ENCODE measurements at regions not wholly inside any gene's neighbourhood (a gene's known extent, or its start where the extent isn't known, plus 50 kb on each side); places are given as distances from the start of the nearest gene placed in this dataset.

- no peak overlapping the region for H3K56ac ChIP-seq (replicated peaks; ENCODE audit: insufficient read length, low read depth, low read length)
- H2AK5ac ChIP-seq (ENCODE audit: low read depth, low read length): no peak overlapping the region
- no peak overlapping the region for H2BK20ac ChIP-seq (ENCODE audit: low read length)
- DNase-seq (ENCODE audit: low read depth in 1 of 2, low spot score in 2 of 2): no peak
- H4K20me1 ChIP-seq (replicated peaks in 1 of 2; ENCODE audit: control insufficient read depth in 1 of 2, insufficient read depth in 2 of 2, low read length in 2 of 2): no peaks in the 10 kb centered on the region
- no peak overlapping the region for H3K14ac ChIP-seq (ENCODE audit: insufficient read length)
- no peak overlapping the region for H3K4me3 ChIP-seq (ENCODE audit: extremely low read depth in 1 of 4, insufficient read depth in 2 of 4, low read depth in 3 of 4, low read length in 4 of 4)
- H3K23ac ChIP-seq (ENCODE audit: insufficient read length): no peak overlapping the region
- peaks cover 0 to 3% (median 0%) of the 10 kb centered on the region in 4 experiments; a peak in 1 of 8 replicates for H3K36me3 ChIP-seq (ENCODE audit: control insufficient read depth in 2 of 4, insufficient read depth in 4 of 4, low read length in 3 of 4)
- H3K79me2 ChIP-seq (ENCODE audit: control insufficient read depth in 1 of 2, insufficient read depth in 2 of 2, low read length in 2 of 2): no peaks in the 10 kb centered on the region
- ChIA-PET POLR2A (ENCODE audit: partially characterized antibody) (no interaction called here), CTCF (ENCODE audit: partially characterized antibody) (interaction anchor here (1.1 kb wide), 1 partner anchor 375 kb away, joined by 3 read pairs; no protein-coding TSS in a partner anchor)
- H3K27me3 ChIP-seq (replicated peaks in 1 of 4; ENCODE audit: control insufficient read depth in 3 of 4, extremely low read depth in 1 of 4, insufficient read depth in 3 of 4, low read length in 3 of 4): no peaks in the 10 kb centered on the region
- H3K79me1 ChIP-seq (ENCODE audit: low read depth, low read length): no peaks in the 10 kb centered on the region
- H3K9ac ChIP-seq (replicated peaks in 1 of 4; ENCODE audit: extremely low read depth in 1 of 4, low read depth in 3 of 4, low read length in 3 of 4): no peak overlapping the region
- H4K91ac ChIP-seq (replicated peaks; ENCODE audit: insufficient read length, low read length): no peak overlapping the region
- no peaks in the 10 kb centered on the region for H3K9me3 ChIP-seq (ENCODE audit: insufficient read depth in 2 of 2, low read depth in 1 of 2, low read length in 1 of 2)
- no peak overlapping the region for H3K18ac ChIP-seq (ENCODE audit: extremely low read depth, low read length)
- H3K27ac ChIP-seq (ENCODE audit: low read depth, low read length): no peak overlapping the region
- no peak overlapping the region for H3K4me2 ChIP-seq (ENCODE audit: insufficient read depth in 1 of 2, low read depth in 2 of 2, low read length in 2 of 2)
- H3K4me1 ChIP-seq (replicated peaks in 1 of 4; ENCODE audit: control insufficient read depth in 3 of 4, insufficient read depth in 4 of 4, low read length in 3 of 4): no peaks in the 10 kb centered on the region; a peak in 1 of 7 replicates
- WGBS, 2 experiments (ENCODE audit: extremely low coverage in 1 of 2, insufficient coverage in 1 of 2, insufficient read length in 1 of 2, insufficient replicate concordance in 2 of 2, low coverage in 1 of 2, low lambda C conversion rate in 2 of 2, missing lambda C conversion rate in 1 of 2): 87% methylated on average over 1 of the region's 1 CpG; no CpG with 5 or more reads in 1 of the 2 experiments
- no peak overlapping the region for H3K4ac ChIP-seq (replicated peaks; ENCODE audit: insufficient read length, low read depth, low read length)
- H2BK15ac ChIP-seq (ENCODE audit: low read length): no peak overlapping the region
- H4K5ac ChIP-seq (ENCODE audit: insufficient read length, low read depth, low read length): no peak overlapping the region
- H2AFZ ChIP-seq (ENCODE audit: low read length): no peak overlapping the region
- no peak overlapping the region for H2BK120ac ChIP-seq (replicated peaks; ENCODE audit: low read depth, low read length)
- no peaks in the 10 kb centered on the region for H3K23me2 ChIP-seq (ENCODE audit: low read depth, low read length)
- H2BK12ac ChIP-seq (ENCODE audit: low read depth, low read length): no peak overlapping the region
- no peak overlapping the region for H4K8ac ChIP-seq (ENCODE audit: extremely low read depth, insufficient read depth, low read length)
- no peak overlapping the region for H2BK5ac ChIP-seq (ENCODE audit: low read depth, low read length)
- no peak for FAIRE-seq
- no peak for TF ChIP-seq SP4 (IDR thresholded peaks at IDR 0.05; ENCODE audit: low read length)
- no peak for TF ChIP-seq GTF2F1 (IDR thresholded peaks at IDR 0.05; ENCODE audit: borderline replicate concordance, low read depth, low read length)
- TF ChIP-seq POLR2A (IDR thresholded peaks at IDR 0.05; ENCODE audit: control extremely low read depth in 1 of 2, low read depth in 2 of 2, low read length in 2 of 2): no peak
- no peak for TF ChIP-seq TAF1 (IDR thresholded peaks at IDR 0.05; ENCODE audit: low read depth, low read length)
- no peak for TF ChIP-seq SP2 (IDR thresholded peaks at IDR 0.05; ENCODE audit: low read length)
- TF ChIP-seq GABPA (IDR thresholded peaks at IDR 0.05; ENCODE audit: borderline replicate concordance, insufficient read depth, low read length): no peak
- TF ChIP-seq MAFK (IDR thresholded peaks at IDR 0.05; ENCODE audit: low read depth, low read length): no peak
- TF ChIP-seq SUZ12 (IDR thresholded peaks at IDR 0.05; ENCODE audit: low read length): no peak
- TF ChIP-seq MAX (IDR thresholded peaks at IDR 0.05): no peak
- no peak for TF ChIP-seq RXRA (IDR thresholded peaks at IDR 0.05; ENCODE audit: insufficient read depth, low read depth, low read length)
- no peak for TF ChIP-seq RFX5 (IDR thresholded peaks at IDR 0.05; ENCODE audit: borderline replicate concordance, low read depth, low read length)
- TF ChIP-seq RAD21 (IDR thresholded peaks at IDR 0.05 in 1 of 2, conservative IDR thresholded peaks at IDR 0.05 in 1 of 2; ENCODE audit: low read depth in 2 of 2, low read length in 2 of 2): no peak
- no peak for TF ChIP-seq POLR2AphosphoS5 (IDR thresholded peaks at IDR 0.05; ENCODE audit: low read depth, low read length)
- no peak for TF ChIP-seq EZH2 (IDR thresholded peaks at IDR 0.05; ENCODE audit: low read depth, low read length, severe bottlenecking)
- TF ChIP-seq SIX5 (IDR thresholded peaks at IDR 0.05; ENCODE audit: low read depth, low read length): no peak
- no peak for TF ChIP-seq CEBPB (IDR thresholded peaks at IDR 0.05; ENCODE audit: low read depth, low read length)
Measured at GRCh38 chr3:63034101-63034500, 158.9 kb upstream of the CADPS start.
